NT2/D1 (cell line): ENCODE measurements at regions not wholly inside any gene's neighbourhood (a gene's known extent, or its start where the extent isn't known, plus 50 kb on each side); places are given as distances from the start of the nearest gene placed in this dataset.

Source experiments
- DNase-seq: peaks from one replicate; pipeline ENCODE4 v3.0.0-alpha.2; 2011; ENCODE audit warnings: low read depth, low spot score
- H3K27me3 ChIP-seq: 2 replicates; pipeline ENCODE4 v1.6.0; 2011; ENCODE audit warnings: mild to moderate bottlenecking; ENCODE audit not compliant: insufficient read length, insufficient read depth
- H3K36me3 ChIP-seq: 2 replicates; pipeline ENCODE4 v1.6.1; 2011; ENCODE audit warnings: mild to moderate bottlenecking, low read length, mixed read lengths; ENCODE audit not compliant: insufficient read depth, insufficient read length
- H3K4me1 ChIP-seq: 2 replicates; pipeline ENCODE4 v1.5.1; 2011; ENCODE audit not compliant: insufficient read depth, insufficient read length
- H3K4me3 ChIP-seq: 2 replicates; pipeline ENCODE4 v1.5.1; 2011; ENCODE audit warnings: low read depth; ENCODE audit not compliant: insufficient read length
- H3K9ac ChIP-seq: 2 replicates; pipeline ENCODE4 v1.6.0; 2011; ENCODE audit warnings: low read depth; ENCODE audit not compliant: insufficient read length
- H3K9me3 ChIP-seq: 2 replicates; pipeline ENCODE4 v1.5.1; 2011; ENCODE audit warnings: mild to moderate bottlenecking, low read length; ENCODE audit not compliant: insufficient read depth
- SUZ12 ChIP-seq: IDR thresholded peaks from 2 replicates; pipeline ENCODE4 v1.6.1; 2011; ENCODE audit not compliant: insufficient read length, insufficient read depth; ENCODE audit errors: extremely low read depth
- YY1 ChIP-seq: IDR thresholded peaks from 2 replicates; pipeline ENCODE4 v1.6.1; 2011; ENCODE audit not compliant: insufficient read length, insufficient read depth
- ZNF274 ChIP-seq: IDR thresholded peaks from 2 replicates; pipeline ENCODE4 v1.6.1; 2011; ENCODE audit warnings: mild to moderate bottlenecking, low read depth, low read length

DNA sequence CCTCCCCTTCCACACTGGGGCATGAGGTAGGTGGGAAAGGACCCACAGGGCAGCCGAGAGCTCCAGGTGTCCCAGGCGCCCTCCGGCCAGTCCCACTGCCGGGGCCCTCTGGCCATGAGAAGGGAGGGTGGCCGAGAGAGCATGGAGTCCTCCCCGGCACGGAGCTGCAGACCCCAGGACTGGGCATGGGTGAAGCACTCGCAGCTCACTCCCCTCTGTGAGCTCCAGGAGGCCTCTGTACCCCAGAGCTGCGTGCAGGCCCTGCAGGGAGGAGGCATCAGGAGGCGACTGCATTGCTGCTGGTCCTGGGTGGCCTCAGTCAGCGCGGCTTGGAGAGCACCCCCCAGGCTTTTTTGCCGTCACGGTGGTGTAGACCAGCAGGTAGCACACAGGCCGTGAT, 80.1 kb upstream of the TTC34 start:
- DNase-seq = no peak

DNA sequence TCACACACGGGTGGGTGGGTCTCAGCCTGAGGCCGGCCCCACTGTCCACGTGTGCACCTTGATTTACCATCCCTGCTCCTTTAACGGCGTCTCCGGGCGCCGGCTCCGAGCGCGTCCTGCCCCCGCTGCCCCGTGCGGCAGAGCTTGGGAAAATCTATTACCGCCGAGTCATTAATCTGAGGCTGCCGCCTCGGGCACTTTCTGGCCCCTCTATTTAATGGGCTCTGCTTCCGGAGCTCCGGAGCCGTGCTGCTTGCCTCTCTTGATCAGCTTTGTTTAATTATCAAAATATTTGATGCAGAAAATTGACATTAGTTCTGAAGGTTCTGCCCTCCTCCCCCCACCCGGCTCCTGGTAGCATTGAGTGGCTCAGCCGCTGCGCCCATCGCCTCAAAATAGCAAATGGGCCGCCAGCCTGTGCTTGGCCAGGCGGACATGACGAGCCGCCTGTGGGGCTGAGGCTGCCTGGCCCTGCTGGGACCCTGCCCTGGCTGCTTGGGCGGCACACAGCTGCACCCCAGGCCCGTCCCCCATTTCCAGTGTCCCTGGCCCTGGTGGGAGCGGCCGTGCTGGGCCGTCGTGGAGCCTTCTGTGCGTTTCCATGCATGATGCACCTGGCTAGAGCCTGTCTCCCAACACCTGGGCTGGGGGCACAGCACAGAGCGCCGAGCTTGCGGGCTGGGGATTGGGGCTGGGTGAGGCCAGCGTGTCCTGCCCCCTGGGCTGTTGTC, 81.6 kb upstream of the TTC34 start:
- H3K9me3 ChIP-seq = no peaks in the 10 kb centered on the region
- H3K9ac ChIP-seq = no peak overlapping the region
- DNase-seq = no peak
- H3K4me1 ChIP-seq = no peaks in the 10 kb centered on the region
- TF ChIP-seq ZNF274 = no peak
- no peak for TF ChIP-seq SUZ12
- no peak for TF ChIP-seq YY1
- no peaks in the 10 kb centered on the region for H3K36me3 ChIP-seq
- no peaks in the 10 kb centered on the region for H3K27me3 ChIP-seq
- H3K4me3 ChIP-seq = no peak overlapping the region

More for the DNA sequence above, 80.1 kb upstream of the TTC34 start:
- H3K4me1 ChIP-seq = no peaks in the 10 kb centered on the region
- H3K9me3 ChIP-seq = no peaks in the 10 kb centered on the region
- no peak for TF ChIP-seq SUZ12
- no peak for TF ChIP-seq YY1
- TF ChIP-seq ZNF274 = no peak
- H3K27me3 ChIP-seq = no peaks in the 10 kb centered on the region
- no peak overlapping the region for H3K9ac ChIP-seq
- H3K36me3 ChIP-seq = no peaks in the 10 kb centered on the region
- H3K4me3 ChIP-seq = no peak overlapping the region

DNA sequence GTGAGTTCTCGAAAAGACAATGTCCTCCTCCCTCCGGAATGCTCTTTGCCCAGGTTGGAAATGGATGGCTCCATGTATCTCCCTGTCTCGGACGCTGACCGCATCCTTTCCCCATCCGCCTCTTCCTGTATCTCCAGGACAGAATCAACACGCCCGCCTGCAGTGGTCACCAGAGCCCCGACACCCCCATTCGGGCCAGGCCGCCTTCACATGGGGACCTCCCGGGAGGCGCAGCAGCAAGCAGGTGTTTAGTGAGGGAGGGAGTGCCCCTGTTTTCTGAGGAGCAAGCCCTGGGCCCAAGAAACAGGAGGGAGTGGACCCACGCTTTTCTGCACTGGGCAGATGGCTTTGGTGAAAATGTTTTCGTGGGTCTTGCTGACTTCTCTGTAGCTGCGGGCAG, 83.5 kb upstream of the TTC34 start:
- DNase-seq = no peak
- Histone ChIP-seq H3K27me3 (no peaks in the 10 kb centered on the region), H3K4me3 (no peak overlapping the region), H3K9me3 (no peaks in the 10 kb centered on the region), H3K4me1 (peaks cover under 1% of the 10 kb centered on the region), H3K36me3 (no peaks in the 10 kb centered on the region), H3K9ac (no peak overlapping the region)
- TF ChIP-seq YY1 = no peak
- no peak for TF ChIP-seq SUZ12
- TF ChIP-seq ZNF274 = no peak

DNA sequence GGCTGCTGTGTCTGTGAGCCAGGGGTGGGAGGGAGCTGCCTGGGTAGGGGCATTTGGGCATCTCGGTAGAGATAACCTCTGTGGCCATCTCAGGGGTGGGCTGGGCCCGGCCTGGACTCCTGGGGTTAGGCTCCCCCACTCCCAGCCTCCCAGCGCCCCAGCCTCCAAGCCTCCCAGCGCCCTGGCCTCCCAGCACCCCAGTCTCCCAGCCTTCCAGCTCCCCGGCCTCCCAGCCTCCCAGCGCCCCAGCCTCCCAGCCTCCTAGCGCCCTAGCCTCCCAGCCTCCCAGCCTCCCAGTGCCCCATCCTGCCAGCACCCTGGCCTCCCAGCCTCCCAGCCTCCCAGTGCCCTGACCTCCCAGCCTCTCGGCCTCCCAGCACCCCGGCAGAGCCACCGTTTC, 85.1 kb upstream of the TTC34 start:
- Histone ChIP-seq H3K4me3 (no peak overlapping the region), H3K9ac (no peak overlapping the region), H3K36me3 (no peaks in the 10 kb centered on the region), H3K4me1 (peaks cover 2% of the 10 kb centered on the region), H3K27me3 (no peaks in the 10 kb centered on the region), H3K9me3 (no peaks in the 10 kb centered on the region)
- no peak for TF ChIP-seq YY1
- TF ChIP-seq SUZ12 = no peak
- no peak for TF ChIP-seq ZNF274
- no peak for DNase-seq

DNA sequence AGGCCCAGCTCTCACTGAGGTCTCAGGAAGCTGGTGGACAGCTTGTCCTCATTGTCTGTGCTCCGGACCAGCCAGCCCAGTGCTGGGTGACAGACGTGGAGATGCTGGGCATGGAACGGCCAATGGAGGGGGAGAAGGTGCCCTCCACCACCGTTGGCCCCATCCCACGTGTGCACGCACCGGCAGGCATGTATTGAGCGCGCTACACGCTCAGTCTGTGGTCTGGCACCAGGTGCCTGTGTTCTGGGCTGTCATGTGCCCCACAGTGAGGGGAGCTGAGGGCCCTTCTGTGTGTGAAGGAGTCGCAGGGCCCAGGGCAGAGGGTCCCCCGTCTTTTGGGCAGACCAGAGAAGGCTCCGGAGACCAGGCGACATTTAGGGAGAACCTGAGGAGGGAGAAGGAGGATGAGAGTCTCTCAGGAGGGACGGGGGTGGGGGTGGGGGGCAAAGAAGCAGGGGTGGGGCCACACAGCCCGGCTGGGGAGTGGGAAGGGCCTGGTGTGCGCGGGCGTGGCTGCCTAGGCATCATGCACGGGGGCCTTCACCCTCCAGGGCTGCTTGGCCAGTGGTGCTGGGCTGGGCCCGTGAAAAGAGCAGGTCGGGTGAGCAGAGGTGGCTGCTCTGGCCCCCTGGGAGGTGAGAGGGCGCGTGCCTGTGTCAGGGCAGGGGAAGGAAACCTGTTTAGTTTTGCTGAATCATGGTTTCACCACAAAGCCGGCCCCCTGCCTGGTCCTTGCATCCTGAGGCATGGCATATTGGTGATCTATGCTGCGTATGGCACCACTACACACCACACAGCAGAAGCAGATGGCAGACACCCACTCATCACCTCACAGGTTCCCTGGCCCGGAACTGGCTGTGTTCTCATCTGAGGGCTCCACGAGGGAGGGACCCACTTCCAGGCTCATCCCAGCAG, 86.7 kb upstream of the TTC34 start:
- Histone ChIP-seq H3K4me1 (peaks cover 2% of the 10 kb centered on the region), H3K27me3 (no peaks in the 10 kb centered on the region), H3K9ac (no peak overlapping the region), H3K36me3 (no peaks in the 10 kb centered on the region), H3K4me3 (no peak overlapping the region), H3K9me3 (no peaks in the 10 kb centered on the region)
- DNase-seq = no peak
- TF ChIP-seq ZNF274 (no peak), YY1 (no peak), SUZ12 (no peak)

DNA sequence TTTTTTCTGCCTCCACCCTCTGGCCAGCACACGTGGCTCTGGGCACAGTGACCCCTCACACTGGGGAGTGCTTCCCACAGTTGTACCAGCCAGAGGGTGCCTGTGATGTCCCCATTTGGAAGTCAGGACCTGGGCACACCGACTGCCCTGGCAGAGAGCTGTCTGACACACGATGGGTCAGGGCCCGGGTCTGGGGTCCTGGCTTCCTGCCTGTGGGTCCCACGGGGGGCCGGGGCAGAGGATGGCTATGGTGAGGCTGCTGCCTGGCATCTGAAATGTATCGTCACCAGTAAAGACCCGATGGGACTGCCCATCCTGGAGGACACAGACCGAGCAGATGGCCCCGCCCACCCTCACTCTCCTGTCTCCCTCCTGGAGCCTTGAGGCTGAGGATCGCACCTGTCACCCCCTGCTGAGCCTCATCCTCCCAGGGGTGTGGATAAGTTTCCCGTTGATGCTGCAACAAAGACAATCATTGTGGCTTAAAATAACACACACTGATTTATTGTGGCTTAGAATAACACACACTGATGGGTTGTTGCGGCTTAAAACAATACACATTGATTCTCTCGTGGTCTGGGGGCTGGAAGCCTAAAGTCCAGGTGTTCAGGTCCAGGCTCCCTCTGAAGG, 88.8 kb upstream of the TTC34 start:
- H3K27me3 ChIP-seq = no peaks in the 10 kb centered on the region
- no peaks in the 10 kb centered on the region for H3K36me3 ChIP-seq
- no peak for DNase-seq
- H3K9ac ChIP-seq = no peak overlapping the region
- peaks cover 2% of the 10 kb centered on the region for H3K4me1 ChIP-seq
- no peak overlapping the region for H3K4me3 ChIP-seq
- no peaks in the 10 kb centered on the region for H3K9me3 ChIP-seq
- TF ChIP-seq YY1 (no peak), SUZ12 (no peak), ZNF274 (no peak)

DNA sequence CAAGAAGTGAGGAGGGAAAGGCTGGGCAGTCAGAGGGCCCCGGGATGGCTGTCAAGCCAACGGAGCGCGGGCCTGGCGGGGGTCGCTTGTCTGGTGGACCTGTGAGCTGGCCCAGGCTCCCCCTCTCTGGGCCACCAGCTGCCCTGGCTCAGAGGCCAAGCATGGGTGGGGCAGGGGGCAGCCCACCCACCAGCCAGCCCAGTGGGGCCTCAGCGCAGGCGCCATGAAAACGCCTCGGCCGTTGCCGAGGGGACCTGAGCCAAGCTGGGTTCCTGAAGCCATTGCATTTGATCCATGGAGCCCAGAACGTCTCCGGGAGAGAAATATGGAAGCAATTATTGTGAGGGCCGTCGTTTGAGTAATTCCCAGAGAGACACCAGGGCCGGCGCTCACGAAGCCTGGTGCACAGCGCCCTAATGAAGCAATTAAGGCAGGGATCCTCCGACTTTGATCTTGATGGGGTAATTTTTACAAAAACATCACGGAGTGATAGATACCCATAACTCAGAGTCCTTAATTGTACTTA, 90.5 kb upstream of the TTC34 start:
- H3K9me3 ChIP-seq = peaks cover 6% of the 10 kb centered on the region
- no peaks in the 10 kb centered on the region for H3K27me3 ChIP-seq
- H3K36me3 ChIP-seq = no peaks in the 10 kb centered on the region
- no peak overlapping the region for H3K4me3 ChIP-seq
- TF ChIP-seq YY1 = no peak
- TF ChIP-seq SUZ12 = no peak
- no peak for TF ChIP-seq ZNF274
- no peak for DNase-seq
- peaks cover 2% of the 10 kb centered on the region for H3K4me1 ChIP-seq
- H3K9ac ChIP-seq = no peak overlapping the region
